T-helper 17 cell (primary cell): ENCODE measurements at regions not wholly inside any gene's neighbourhood (a gene's known extent, or its start where the extent isn't known, plus 50 kb on each side); places are given as distances from the start of the nearest gene placed in this dataset.
"Not testable (repeated sequence)": the region's sequence is repeated elsewhere in the genome, so short reads cannot be mapped to it uniquely, and the experiment has no call there.

Source experiments
- ATAC-seq: fragments of 150-1000 bp; cut with Tn5 transposase; 2 replicates; pipeline ENCODE4 v1.10.0; 2021; ENCODE audit warnings: mild to moderate bottlenecking, moderate library complexity
- DNase-seq, 3 donors: peaks; one replicate each; pipeline versions ENCODE4 v3.0.0 to v3.0.0-alpha.2; 2020 to 2021
- H3K9me3 ChIP-seq: one replicate; pipeline ENCODE4 v1.7.0; 2013; ENCODE audit warnings: low read length, mild to moderate bottlenecking; ENCODE audit not compliant: control insufficient read depth, poor library complexity, severe bottlenecking
- H3K27ac Mint-ChIP-seq: one replicate; pipeline ENCODE4 v1.8.0; 2022; ENCODE audit warnings: mild to moderate bottlenecking, moderate library complexity, mixed read lengths
- H3K27me3 Mint-ChIP-seq: one replicate; pipeline ENCODE4 v1.8.0; 2022; ENCODE audit warnings: mixed read lengths
- H3K36me3 Mint-ChIP-seq: one replicate; pipeline ENCODE4 v1.8.0; 2022; ENCODE audit warnings: low read depth, mixed read lengths
- H3K4me1 Mint-ChIP-seq: one replicate; pipeline ENCODE4 v1.8.0; 2022; ENCODE audit warnings: mild to moderate bottlenecking, mixed read lengths
- H3K4me3 Mint-ChIP-seq: one replicate; pipeline ENCODE4 v1.8.0; 2022; ENCODE audit warnings: mild to moderate bottlenecking, moderate library complexity, mixed read lengths

DNA sequence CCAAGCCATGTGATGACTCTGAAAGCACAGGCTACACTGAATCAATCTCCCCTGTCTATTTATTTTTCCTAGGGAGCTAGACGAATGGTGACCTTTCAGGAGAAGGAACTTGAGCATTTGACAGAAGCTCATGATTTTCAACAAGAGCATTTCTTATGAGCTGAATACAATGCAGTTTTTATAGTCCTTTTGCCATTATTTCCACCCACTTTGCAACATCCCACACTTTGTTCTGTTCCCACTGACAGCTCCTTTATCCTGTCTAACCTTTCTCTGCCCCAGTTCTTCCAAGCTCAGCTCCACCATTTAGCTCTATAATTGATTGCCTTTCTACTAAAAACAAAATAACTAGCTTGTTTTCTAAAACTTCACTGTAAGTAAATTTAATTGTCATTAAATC lies 91.9 kb upstream of the PRSS1 start:
- no peaks in the 10 kb centered on the region for H3K9me3 ChIP-seq
- H3K36me3 Mint-ChIP-seq, result peaks cover 2% of the 10 kb centered on the region
- no peak overlapping the region for H3K27ac Mint-ChIP-seq
- no peak for ATAC-seq
- peaks cover 2% of the 10 kb centered on the region for H3K4me1 Mint-ChIP-seq
- DNase-seq, result no peak
- no peak overlapping the region for H3K4me3 Mint-ChIP-seq
- H3K27me3 Mint-ChIP-seq, result no peaks in the 10 kb centered on the region

- Mint-ChIP-seq H3K27me3 (no peaks in the 10 kb centered on the region), H3K4me3 (no peak overlapping the region), H3K36me3 (no peaks in the 10 kb centered on the region), H3K27ac (peak overlapping the region; percentile 39), H3K4me1 (peaks cover 5% of the 10 kb centered on the region)
- DNase-seq (no peak), ATAC-seq (no peak)
- H3K9me3 ChIP-seq, result no peaks in the 10 kb centered on the region
Observed at GRCh38 chr7:142654398-142654797, 94.9 kb upstream of the PRSS1 start.

- H3K27ac Mint-ChIP-seq, result no peak overlapping the region
- peaks cover 3% of the 10 kb centered on the region for H3K4me1 Mint-ChIP-seq
- no peaks in the 10 kb centered on the region for H3K9me3 ChIP-seq
- no peak for DNase-seq
- H3K27me3 Mint-ChIP-seq, result peaks cover 7% of the 10 kb centered on the region
- H3K4me3 Mint-ChIP-seq, result no peak overlapping the region
- no peak for ATAC-seq
- no peaks in the 10 kb centered on the region for H3K36me3 Mint-ChIP-seq
Observed at GRCh38 chr7:142647749-142648148, 101.5 kb upstream of the PRSS1 start.

DNA sequence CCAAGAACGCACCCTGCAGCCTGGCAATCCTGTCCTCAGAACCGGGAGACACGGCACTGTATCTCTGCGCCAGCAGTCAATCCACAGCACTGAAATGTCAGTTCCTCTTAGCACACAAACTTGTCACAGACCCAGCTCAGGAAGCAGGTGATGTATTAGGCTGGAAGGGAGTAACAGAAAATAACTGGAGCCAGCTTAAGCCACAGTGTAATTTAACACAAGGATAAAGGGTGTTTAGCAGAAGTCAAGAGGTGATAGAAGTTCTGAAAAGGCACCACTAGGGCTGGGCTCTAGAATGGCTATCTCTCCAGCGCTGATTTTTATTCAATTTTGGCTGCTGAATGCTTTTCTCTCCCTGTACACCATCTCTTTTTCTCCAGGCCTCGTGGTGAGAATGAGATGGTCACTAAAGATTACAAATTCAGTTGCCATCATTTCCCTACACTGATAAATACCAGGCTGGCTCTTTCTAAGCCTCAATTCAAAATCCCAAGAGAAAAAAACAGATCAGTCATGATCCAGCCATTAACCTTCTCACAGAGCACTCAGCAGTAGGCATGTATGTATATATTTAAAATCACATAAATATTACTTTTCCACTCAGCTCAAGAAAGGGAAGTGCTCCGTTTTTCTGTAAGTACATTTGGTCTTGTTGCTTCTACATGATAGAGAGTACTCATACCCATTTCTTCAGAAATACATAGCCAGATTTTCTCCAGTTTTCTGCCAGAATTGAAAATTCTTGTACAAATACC lies 102.7 kb upstream of the PRSS1 start:
- peaks cover 7% of the 10 kb centered on the region for H3K27me3 Mint-ChIP-seq
- H3K27ac Mint-ChIP-seq, result peak overlapping the region; percentile 29
- DNase-seq, result no peak
- H3K36me3 Mint-ChIP-seq, result no peaks in the 10 kb centered on the region
- peak overlapping the region; percentile 39 for H3K4me3 Mint-ChIP-seq
- H3K4me1 Mint-ChIP-seq, result peaks cover 3% of the 10 kb centered on the region
- ATAC-seq, result peak; percentile 35
- no peaks in the 10 kb centered on the region for H3K9me3 ChIP-seq

GRCh38 chr7:142645777-142646176 lies 103.5 kb upstream of the PRSS1 start:
- H3K9me3 ChIP-seq, result no peaks in the 10 kb centered on the region
- Mint-ChIP-seq H3K36me3 (no peaks in the 10 kb centered on the region), H3K27me3 (peaks cover 7% of the 10 kb centered on the region), H3K4me1 (peaks cover 2% of the 10 kb centered on the region), H3K4me3 (no peak overlapping the region), H3K27ac (peak overlapping the region; percentile 29)
- ATAC-seq, result peak; percentile 42
- DNase-seq, result no peak

- Mint-ChIP-seq H3K27ac (peak overlapping the region; percentile 73), H3K4me1 (peaks cover under 1% of the 10 kb centered on the region)
Observed at GRCh38 chr7:142642316-142642715, 107.0 kb upstream of the PRSS1 start.

DNA sequence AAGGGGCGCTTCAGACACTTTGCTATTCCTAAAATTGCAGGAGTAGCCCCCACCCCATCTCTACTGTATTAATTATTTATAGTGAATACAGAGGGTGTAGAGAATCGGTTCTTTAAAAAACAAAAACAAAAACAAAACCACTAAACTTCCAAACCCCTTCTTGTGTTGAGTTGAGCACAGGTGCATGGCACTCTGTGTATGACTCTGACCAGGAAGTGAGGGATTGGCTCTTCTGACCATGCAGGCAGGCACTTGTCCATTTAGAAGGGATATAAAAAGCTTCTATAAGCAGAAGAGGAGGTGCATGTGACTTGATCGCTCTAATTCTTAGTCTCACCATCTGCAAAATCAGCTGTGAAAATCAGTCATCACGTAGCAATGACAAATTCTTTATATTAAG lies 108.0 kb upstream of the PRSS1 start:
- Mint-ChIP-seq H3K27ac (peak overlapping the region; percentile 73), H3K4me3 (peak overlapping the region; percentile 36)
- ATAC-seq, H3K36me3 Mint-ChIP-seq, H3K4me1 Mint-ChIP-seq, H3K9me3 ChIP-seq, H3K27me3 Mint-ChIP-seq, DNase-seq: not testable (repeated sequence)

More at GRCh38 chr7:142642316-142642715, 107.0 kb upstream of the PRSS1 start:
- DNase-seq (no peak), ATAC-seq (no peak)
- H3K36me3 Mint-ChIP-seq, result no peaks in the 10 kb centered on the region
- no peak overlapping the region for H3K4me3 Mint-ChIP-seq
- H3K9me3 ChIP-seq, result no peaks in the 10 kb centered on the region
- peaks cover 7% of the 10 kb centered on the region for H3K27me3 Mint-ChIP-seq

- H3K36me3 Mint-ChIP-seq, result no peaks in the 10 kb centered on the region
- DNase-seq, result no peak
- H3K4me3 Mint-ChIP-seq, result no peak overlapping the region
- ATAC-seq, result no peak
- H3K27ac Mint-ChIP-seq, result no peak overlapping the region
- peaks cover 7% of the 10 kb centered on the region for H3K27me3 Mint-ChIP-seq
- peaks cover 3% of the 10 kb centered on the region for H3K4me1 Mint-ChIP-seq
- no peaks in the 10 kb centered on the region for H3K9me3 ChIP-seq
Observed at GRCh38 chr7:142638581-142638980, 110.7 kb upstream of the PRSS1 start.

- peak overlapping the region; percentile 92 for H3K27ac Mint-ChIP-seq
- peak overlapping the region; percentile 77 for H3K4me3 Mint-ChIP-seq
- no peaks in the 10 kb centered on the region for H3K27me3 Mint-ChIP-seq
- no peaks in the 10 kb centered on the region for H3K9me3 ChIP-seq
- no peak for DNase-seq
- H3K4me1 Mint-ChIP-seq, result peaks cover 5% of the 10 kb centered on the region
- peak; percentile 63 for ATAC-seq
- H3K36me3 Mint-ChIP-seq, result no peaks in the 10 kb centered on the region
Observed at GRCh38 chr7:142637240-142637639, 112.0 kb upstream of the PRSS1 start.

GRCh38 chr7:142636751-142637150 lies 112.5 kb upstream of the PRSS1 start:
- Mint-ChIP-seq H3K4me1 (peaks cover 5% of the 10 kb centered on the region), H3K4me3 (peak overlapping the region; percentile 77), H3K27me3 (no peaks in the 10 kb centered on the region), H3K27ac (peak overlapping the region; percentile 92), H3K36me3 (no peaks in the 10 kb centered on the region)
- no peaks in the 10 kb centered on the region for H3K9me3 ChIP-seq
- ATAC-seq, result peak; percentile 79
- no peak for DNase-seq

DNA sequence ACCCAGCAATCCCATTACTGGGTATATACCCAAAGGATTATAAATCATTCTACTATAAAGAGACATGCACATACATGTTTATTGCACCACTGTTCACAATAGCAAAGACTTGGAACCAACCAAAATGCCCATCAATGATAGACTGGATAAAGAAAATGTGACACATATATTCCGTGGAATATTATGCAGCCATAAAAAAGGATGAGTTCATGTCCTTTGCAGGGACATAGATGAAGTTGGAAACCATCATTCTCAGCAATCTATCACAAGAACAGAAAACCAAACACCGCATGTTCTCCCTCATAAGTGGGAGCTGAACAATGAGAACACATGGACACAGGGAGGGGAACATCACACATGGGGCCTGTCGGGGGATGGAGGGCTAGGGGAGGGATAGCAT lies 113.2 kb upstream of the PRSS1 start:
- not testable (repeated sequence) for H3K4me1 Mint-ChIP-seq, H3K9me3 ChIP-seq, H3K36me3 Mint-ChIP-seq, ATAC-seq, H3K27me3 Mint-ChIP-seq, DNase-seq
- Mint-ChIP-seq H3K4me3 (peak overlapping the region; percentile 52), H3K27ac (peak overlapping the region; percentile 92)

- H3K9me3 ChIP-seq, result no peaks in the 10 kb centered on the region
- H3K27me3 Mint-ChIP-seq, result no peaks in the 10 kb centered on the region
- ATAC-seq (peak; percentile 71), DNase-seq (peak; percentile 15 to 44 (median 31))
- no peaks in the 10 kb centered on the region for H3K36me3 Mint-ChIP-seq
- H3K4me1 Mint-ChIP-seq, result peaks cover 7% of the 10 kb centered on the region
- no peak overlapping the region for H3K27ac Mint-ChIP-seq
- H3K4me3 Mint-ChIP-seq, result no peak overlapping the region
Observed at GRCh38 chr7:142632271-142633134, 116.8 kb upstream of the PRSS1 start.

DNA sequence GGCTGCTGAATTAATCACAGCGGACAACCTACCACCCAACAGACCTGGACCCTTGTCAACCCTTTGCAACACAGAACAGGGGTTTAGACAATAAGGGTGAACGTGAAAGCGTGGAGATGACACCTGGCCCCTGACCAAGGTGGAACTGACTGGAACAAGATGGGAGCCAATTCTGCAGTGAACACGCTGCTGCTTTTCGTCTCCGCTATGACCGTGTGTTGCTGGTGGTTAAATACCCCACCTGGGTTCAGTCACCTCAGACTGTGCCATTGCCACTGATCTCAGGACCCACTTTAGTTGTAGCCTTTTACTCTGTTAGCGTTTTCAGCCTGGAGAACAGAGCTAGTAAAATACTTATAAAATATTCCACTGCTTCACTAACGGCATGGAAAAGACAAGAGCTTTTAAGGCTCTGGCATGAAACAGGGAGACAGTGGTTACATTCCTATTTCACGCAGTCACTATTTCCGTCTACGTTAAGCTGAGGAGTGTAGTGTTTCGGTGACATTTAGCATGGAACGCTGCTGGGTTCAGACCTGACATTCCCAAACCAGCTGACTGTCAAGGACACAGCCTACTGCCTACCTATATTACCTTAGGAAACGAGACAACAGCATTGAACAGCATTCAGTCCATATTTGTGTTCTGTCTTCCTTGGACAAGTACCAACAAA lies 119.5 kb upstream of the PRSS1 start:
- DNase-seq (no peak), ATAC-seq (no peak)
- Mint-ChIP-seq H3K27ac (no peak overlapping the region), H3K36me3 (no peaks in the 10 kb centered on the region), H3K4me1 (peaks cover 4% of the 10 kb centered on the region), H3K27me3 (no peaks in the 10 kb centered on the region), H3K4me3 (no peak overlapping the region)
- H3K9me3 ChIP-seq, result no peaks in the 10 kb centered on the region
